ENCODE measurements at regions not wholly inside any gene's neighbourhood (a gene's known extent, or its start where the extent isn't known, plus 50 kb on each side); places are given as distances from the start of the nearest gene placed in this dataset.

DNA sequence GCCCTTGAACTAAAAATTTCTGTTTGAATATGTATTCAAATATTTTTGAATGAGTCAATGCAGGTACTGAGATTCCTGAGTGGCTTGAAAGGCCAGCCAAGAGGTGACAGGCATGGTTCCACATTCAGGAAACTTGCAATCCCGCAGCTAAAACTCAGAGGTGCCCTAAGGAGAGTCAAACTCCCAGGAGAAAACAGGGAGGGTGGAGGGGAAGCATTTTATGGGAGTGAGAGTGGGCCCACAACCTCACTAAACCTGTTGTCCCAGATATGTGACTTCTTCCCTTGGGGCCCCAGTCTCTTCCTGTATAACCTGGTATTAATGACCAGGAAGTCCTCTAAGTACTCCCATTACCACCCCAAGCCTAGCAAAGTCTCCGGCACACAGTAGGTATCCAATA is 189.6 kb downstream of the PLPP3 start:
- no peak for TF ChIP-seq CTCF (conservative IDR thresholded peaks at IDR 0.05; ENCODE audit: low read length)
- TF ChIP-seq EZH2phosphoT487 (IDR thresholded peaks at IDR 0.05; ENCODE audit: borderline replicate concordance, low read depth, low read length) = no peak
